ENCODE measurements at regions not wholly inside any gene's neighbourhood (a gene's known extent, or its start where the extent isn't known, plus 50 kb on each side); places are given as distances from the start of the nearest gene placed in this dataset.
"Not testable (repeated sequence)": the region's sequence is repeated elsewhere in the genome, so short reads cannot be mapped to it uniquely, and the experiment has no call there.

- DNase-seq = no peak
Measured at GRCh38 chr5:121006217-121006616, 542.1 kb downstream of the PRR16 start.

- no peak for DNase-seq
Measured at GRCh38 chr5:121008041-121008440, 543.9 kb downstream of the PRR16 start.

GRCh38 chr5:121009058-121009457 lies 545.0 kb downstream of the PRR16 start:
- no peak for DNase-seq

GRCh38 chr5:121018004-121018403 lies 553.9 kb downstream of the PRR16 start:
- DNase-seq = no peak

GRCh38 chr5:121019106-121019505 lies 555.0 kb downstream of the PRR16 start:
- DNase-seq = no peak

- DNase-seq = no peak
Measured at GRCh38 chr5:121019734-121020133, 555.6 kb downstream of the PRR16 start.

GRCh38 chr5:121021681-121022080 lies 557.6 kb downstream of the PRR16 start:
- no peak for DNase-seq

- no peak for DNase-seq
Measured at GRCh38 chr5:121024416-121025311, 560.6 kb downstream of the PRR16 start.

- DNase-seq = no peak
Measured at GRCh38 chr5:121025671-121026070, 561.6 kb downstream of the PRR16 start.

GRCh38 chr5:121027636-121028035 lies 563.5 kb downstream of the PRR16 start:
- no peak for DNase-seq

GRCh38 chr5:121029536-121030245 lies 565.6 kb downstream of the PRR16 start:
- DNase-seq = no peak

- DNase-seq = no peak
Measured at GRCh38 chr5:121031491-121031890, 567.4 kb downstream of the PRR16 start.

GRCh38 chr5:121033334-121033733 lies 569.2 kb downstream of the PRR16 start:
- DNase-seq = no peak

GRCh38 chr5:121038438-121038837 lies 574.3 kb downstream of the PRR16 start:
- no peak for DNase-seq

- DNase-seq = no peak
Measured at GRCh38 chr5:121049971-121050370, 585.9 kb downstream of the PRR16 start.

- DNase-seq = no peak
Measured at GRCh38 chr5:121053055-121053985, 589.2 kb downstream of the PRR16 start.

- DNase-seq = no peak
Measured at GRCh38 chr5:121055586-121055985, 591.5 kb downstream of the PRR16 start.

- not testable (repeated sequence) for DNase-seq
Measured at GRCh38 chr5:121064241-121064640, 600.1 kb downstream of the PRR16 start.

GRCh38 chr5:121086671-121087070 lies 622.6 kb downstream of the PRR16 start:
- DNase-seq = no peak

- no peak for DNase-seq
Measured at GRCh38 chr5:121087560-121087959, 623.5 kb downstream of the PRR16 start.

GRCh38 chr5:121088341-121088740 lies 624.2 kb downstream of the PRR16 start:
- no peak for DNase-seq

GRCh38 chr5:121090822-121091221 lies 626.7 kb downstream of the PRR16 start:
- no peak for DNase-seq

Measured in left kidney (tissue), 1 donor.